Mammary epithelial cell (primary cell): ENCODE measurements at regions not wholly inside any gene's neighbourhood (a gene's known extent, or its start where the extent isn't known, plus 50 kb on each side); places are given as distances from the start of the nearest gene placed in this dataset.

ENCODE experiments used
- EZH2 ChIP-seq: IDR thresholded peaks from 2 replicates; pipeline ENCODE4 v1.6.1; 2012; ENCODE audit warnings: low read length, inconsistent platforms, borderline replicate concordance
- TF ChIP-seq, protein P1 (sequence below), 2 donors: IDR thresholded peaks in 1 of 2; conservative IDR thresholded peaks in 1 of 2; 2 replicates each; pipeline ENCODE4 v1.5.1; 2011 to 2012; ENCODE audit warnings: inconsistent platforms in 2 of 2, low read length in 2 of 2, mild to moderate bottlenecking in 2 of 2, control low read depth in 1 of 2, low read depth in 1 of 2; ENCODE audit not compliant: insufficient read depth in 1 of 2; ENCODE audit errors: extremely low read depth in 1 of 2

DNA sequence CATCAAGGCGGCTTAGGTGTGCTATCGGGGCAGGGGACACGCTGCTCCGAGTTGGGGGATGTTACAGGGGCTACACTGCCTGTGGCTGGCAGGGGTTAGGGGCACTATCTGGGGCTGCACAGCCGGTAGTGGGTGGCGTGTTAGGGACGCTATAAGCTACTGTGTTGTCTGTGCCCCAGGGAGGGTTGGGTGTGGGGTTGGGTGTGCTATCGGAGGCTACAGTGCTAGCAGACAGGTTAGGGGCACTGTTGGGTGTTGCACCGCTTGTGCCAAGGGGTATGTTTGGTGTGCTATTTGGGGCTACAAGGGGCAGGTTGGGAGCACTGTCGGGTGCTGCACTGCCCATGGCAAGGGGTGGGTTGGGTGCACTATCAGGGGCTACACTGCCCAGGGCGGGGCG, 120.2 kb upstream of the VPREB1 start:
- TF ChIP-seq, protein P1, sequence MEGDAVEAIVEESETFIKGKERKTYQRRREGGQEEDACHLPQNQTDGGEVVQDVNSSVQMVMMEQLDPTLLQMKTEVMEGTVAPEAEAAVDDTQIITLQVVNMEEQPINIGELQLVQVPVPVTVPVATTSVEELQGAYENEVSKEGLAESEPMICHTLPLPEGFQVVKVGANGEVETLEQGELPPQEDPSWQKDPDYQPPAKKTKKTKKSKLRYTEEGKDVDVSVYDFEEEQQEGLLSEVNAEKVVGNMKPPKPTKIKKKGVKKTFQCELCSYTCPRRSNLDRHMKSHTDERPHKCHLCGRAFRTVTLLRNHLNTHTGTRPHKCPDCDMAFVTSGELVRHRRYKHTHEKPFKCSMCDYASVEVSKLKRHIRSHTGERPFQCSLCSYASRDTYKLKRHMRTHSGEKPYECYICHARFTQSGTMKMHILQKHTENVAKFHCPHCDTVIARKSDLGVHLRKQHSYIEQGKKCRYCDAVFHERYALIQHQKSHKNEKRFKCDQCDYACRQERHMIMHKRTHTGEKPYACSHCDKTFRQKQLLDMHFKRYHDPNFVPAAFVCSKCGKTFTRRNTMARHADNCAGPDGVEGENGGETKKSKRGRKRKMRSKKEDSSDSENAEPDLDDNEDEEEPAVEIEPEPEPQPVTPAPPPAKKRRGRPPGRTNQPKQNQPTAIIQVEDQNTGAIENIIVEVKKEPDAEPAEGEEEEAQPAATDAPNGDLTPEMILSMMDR (conservative IDR thresholded peaks at IDR 0.05 in 1 of 2, IDR thresholded peaks at IDR 0.05 in 1 of 2; ENCODE audit: extremely low read depth in 1 of 2, insufficient read depth in 1 of 2, low read depth in 1 of 2, low read length in 2 of 2) = no peak
- TF ChIP-seq EZH2 = no peak
